HG03520 (cell line): ENCODE measurements at regions not wholly inside any gene's neighbourhood (a gene's known extent, or its start where the extent isn't known, plus 50 kb on each side); places are given as distances from the start of the nearest gene placed in this dataset.

ENCODE experiments used
- ATAC-seq: cut with Tn5 transposase; IDR thresholded peaks from one replicate; pipeline ENCODE4 v1.9.1; 2021; ENCODE audit warnings: mild to moderate bottlenecking, moderate library complexity; ENCODE audit not compliant: unreplicated experiment

DNA sequence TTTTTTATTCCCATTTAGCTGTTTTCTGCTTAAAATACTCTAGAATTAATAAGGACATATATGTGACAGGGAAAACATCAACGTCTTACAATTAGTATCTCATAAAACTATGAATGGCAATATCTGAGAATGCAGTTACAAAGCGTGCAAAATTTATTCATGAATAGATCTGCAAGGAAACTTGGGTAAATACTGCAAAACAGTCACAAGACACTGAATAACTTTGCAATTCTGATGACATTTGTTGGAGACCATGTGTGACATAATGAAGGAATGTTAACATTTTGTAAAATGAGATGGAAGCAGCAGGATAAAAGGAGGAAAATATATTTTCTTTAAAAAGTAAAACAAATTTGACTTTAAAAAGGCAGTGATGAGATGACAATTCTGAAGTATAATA is 480.9 kb upstream of the SEMA6A start:
- no peak for ATAC-seq

DNA sequence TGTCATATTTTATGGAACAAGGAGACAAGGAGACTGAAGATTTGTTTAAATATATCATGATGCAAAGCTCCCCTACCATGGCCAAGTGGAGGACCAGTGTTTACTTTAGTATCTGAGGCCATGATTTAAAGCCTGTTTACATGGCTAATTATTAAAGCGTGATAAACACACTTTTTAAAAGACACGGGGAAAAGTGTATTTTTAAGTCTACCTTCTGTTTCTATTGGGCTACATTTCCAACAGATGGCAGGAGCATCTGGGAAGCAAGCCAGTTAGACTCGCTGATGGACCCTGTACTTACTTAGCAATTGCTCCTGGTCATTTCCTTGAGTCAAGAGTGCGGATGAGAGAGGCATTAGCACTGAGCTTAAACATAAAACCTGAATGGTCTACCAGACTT is 480.3 kb upstream of the SEMA6A start:
- no peak for ATAC-seq

DNA sequence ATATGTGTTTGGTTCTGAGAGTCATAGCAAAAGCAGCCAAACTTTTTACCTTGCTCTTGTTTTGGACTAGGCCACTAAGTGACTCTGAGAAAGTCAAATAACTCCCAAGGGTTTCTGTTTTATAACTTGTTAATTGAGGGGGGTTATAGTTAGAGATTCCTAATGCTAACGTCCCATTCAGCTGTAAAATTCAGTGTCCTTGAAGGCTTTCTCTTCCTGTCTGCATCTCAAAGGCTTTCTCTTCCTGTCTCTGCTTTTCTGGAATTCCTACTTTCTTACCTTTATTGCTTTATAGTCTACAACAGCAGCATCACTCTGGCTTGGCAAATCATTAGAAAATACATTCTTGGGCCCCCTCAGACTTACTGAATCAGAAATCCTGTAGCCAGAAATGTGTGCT is 479.5 kb upstream of the SEMA6A start:
- no peak for ATAC-seq

DNA sequence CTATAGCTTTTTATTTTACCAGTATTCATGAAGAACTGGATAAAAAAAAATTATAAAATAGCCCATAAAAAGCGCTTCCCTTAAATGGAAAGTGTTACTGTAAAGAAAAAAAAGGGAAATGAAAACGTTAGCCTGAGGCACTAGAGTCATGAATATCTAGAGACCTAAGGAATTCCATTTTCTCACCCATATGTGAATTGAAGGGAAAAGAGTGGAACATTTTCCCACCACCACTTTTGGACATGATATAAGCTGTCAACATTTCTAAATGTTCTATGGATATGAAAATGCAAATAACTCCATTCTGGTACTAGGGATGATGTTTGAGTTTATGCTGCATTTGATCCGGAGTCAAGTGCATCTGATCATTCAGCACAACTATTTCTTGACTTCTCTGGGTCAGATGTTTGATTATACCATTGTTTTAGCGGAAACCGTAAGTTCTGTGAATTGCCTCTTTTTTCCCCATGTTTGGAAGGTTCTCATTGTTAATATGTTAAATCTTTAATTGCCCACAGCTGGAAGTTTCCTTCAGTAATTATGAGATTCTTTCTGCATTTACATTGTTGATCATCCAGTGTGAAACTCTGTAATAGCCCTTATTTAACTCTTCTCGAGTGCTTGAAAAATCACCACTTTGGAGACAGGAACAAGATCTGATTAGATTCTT is 467.4 kb upstream of the SEMA6A start:
- ATAC-seq, result no peak

DNA sequence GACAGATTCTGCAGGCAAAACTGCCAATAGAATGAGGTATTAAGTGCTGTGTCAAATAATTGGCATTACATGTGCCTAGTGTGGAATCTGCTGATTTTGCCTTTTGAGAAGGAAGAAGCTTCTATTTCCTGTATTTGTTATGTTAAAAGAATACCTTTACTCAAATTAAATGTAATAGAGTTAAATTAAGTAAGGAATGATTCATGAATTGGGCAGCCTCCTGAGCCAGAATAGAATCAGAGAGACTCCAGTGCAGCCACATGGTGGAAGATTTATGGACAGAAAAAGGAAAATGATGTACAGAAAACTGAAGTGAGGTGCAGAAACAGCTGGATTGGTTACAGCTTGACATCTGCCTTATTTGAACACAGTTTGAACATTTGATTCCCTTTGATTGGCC is 464.4 kb upstream of the SEMA6A start:
- no peak for ATAC-seq

DNA sequence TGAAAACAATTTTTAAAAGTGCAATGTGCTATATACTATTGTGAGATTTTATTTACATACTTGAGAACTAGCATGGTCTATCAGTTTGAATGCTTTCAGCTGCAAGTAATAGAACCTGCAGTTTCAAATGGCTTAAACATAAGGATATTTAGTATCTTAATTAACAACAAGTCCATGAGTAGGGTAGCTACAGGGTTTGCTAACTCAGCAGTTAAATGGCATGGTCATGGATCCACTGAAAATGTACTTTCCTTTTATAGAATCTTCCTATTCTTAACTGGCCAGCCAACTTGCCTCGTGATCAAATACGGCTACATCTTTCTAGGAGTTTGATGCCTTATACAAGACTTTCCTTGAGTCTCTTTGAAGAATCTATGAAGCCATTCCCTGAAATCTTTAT is 452.8 kb upstream of the SEMA6A start:
- no peak for ATAC-seq

DNA sequence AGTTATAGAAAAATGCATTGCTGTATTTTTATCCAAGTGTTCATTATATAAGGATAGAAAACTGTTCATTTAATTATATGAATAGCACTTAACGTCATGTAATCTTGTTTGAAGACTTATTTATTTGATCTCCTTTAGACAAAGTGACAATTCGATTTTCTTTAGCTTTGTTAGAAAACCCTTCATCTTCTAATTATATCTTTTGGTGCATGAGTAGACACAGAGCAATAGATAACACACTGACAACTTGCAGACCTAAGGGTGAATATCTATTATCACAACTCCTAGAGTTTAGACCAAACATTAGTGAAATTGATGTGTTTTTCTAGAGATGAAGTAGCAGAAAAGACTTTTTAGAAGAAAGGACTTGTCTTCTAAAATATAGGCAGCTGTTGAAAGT is 446.4 kb upstream of the SEMA6A start:
- ATAC-seq, result no peak

DNA sequence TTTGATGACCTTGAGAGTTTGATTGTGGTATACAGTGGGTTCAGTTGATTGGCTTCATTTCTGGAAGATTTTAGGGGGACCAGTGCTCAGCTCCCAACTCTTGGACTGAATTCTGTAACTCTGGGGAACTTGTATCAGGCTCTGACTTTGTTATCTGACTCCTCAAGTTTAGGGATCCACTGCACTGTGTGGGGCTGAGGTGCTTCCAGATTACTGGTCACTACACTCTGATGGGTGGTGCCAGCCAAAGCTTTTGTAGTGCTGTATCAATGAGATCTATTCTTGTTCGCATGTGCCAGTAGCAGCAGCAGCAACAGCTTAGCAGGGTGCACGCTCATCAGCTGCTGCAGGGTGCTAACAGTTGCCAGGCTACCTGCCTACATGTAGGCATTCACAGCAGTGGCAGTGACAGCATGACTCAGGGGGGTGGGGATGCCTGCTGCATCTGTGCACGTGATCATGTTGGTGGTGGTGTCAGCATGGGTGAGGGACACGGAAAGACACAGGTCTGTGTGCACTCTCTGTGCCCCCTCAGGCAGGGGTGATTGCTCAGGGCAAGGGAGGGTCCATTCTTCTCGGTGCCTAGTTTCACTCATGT is 438.8 kb upstream of the SEMA6A start:
- ATAC-seq, result no peak

DNA sequence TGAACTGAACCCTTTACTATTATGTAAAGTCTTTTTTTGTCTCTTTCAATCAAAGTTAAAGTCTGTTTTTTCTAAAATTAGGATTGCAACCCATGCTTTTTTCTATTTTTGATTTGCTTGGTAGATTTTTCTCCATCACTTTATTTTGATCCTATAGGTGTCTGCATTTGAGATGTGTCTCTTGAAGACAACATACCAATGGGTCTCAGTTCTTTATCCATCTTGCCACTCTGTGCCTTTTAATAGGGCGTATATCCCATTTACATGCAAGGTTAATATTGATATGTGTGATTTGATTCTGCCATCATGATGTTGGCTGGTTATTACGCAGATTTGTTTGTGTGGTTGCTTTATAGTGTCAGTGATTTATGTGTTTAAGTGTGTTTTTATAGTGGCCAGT is 436.0 kb upstream of the SEMA6A start:
- no peak for ATAC-seq

DNA sequence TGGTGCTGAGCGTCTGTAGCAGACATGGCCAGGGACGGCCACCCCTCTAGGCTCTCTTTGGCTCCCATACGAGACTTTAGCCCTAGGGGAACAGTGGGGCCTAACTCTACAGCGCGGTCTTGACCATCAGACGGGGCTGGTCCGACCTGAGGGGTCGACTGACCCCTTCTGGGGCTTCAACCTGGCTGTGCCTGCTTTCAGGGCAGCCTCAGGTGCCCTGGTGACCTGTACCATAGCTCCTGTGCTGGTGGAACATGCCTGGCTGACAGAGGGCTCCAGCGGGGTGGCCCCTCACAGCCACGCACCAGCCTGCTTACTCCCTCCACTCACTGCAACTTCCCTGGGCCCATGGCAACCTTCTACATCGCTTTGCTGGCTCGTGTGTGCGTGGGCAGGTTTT is 423.4 kb upstream of the SEMA6A start:
- ATAC-seq, result no peak

DNA sequence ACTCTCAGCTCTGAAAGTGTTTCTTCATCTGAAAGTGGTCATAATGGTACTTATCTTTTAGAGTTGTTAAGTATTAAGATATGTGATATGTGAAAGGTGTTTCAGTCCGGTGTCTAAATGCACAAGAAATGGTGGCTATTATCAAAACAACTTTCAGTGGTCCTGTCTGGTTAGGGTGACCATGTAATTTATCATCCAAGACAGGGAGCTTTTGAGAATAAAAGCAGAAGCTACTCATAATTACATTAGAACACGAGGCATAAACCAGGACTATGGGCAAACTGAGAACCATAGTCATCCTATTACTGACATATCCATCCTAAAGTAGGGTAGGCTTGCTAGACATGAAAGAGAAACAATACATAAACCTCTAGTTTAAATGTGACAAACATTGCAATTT is 418.1 kb upstream of the SEMA6A start:
- no peak for ATAC-seq

DNA sequence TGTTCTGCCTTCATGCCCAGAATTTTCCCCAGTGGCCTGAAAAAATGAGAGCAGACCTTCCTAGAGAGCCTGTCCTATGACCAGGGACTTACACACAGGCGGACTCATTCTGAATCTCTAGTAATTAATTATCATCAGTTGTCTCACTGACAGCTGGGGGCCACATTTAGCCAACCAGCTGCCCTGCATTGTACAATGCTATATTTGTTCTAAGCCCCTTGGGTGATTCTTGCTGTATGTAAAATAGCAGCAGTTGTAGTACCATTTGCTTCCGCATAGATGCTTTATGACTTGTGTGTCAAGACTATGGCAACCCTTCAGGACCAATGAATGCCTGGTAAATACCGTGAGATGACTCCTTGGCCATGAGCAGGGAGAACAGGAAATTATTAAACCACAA is 415.4 kb upstream of the SEMA6A start:
- no peak for ATAC-seq

DNA sequence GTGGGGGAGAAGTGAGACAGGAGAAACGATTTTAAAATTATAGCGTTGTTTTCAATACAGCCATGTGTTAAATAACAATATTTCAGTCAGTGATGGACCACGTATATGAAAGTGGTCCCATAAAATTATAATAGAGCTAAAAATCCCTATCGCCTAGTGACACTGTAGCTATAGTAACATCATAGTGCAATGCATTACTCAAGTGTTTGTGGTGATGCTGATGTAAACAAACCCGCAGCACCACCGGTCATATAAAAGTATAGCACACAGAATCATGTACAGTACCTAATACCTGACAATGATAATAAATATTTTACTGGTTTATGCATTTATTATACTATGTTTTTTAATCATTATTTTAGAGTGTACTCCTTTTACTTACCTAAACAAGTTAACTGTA is 407.4 kb upstream of the SEMA6A start:
- no peak for ATAC-seq

DNA sequence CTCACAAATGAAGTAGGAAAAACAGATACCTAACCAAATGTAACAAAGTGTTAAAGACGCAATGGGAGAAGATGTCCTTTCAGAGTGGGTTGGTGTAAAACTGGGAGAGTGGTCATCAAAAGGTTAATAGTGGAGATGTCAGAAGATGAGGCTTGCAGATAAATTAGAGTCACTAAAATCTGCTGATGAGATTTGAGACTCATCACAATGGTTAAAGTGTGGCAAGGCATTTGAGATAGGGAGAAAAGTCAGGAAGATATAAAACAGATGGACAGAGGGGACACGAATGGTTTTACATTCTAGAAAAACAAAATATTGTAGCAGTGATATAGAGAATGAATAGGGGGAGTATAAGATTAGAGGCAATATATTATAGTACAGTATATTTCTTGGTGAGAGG is 406.0 kb upstream of the SEMA6A start:
- ATAC-seq, result no peak

DNA sequence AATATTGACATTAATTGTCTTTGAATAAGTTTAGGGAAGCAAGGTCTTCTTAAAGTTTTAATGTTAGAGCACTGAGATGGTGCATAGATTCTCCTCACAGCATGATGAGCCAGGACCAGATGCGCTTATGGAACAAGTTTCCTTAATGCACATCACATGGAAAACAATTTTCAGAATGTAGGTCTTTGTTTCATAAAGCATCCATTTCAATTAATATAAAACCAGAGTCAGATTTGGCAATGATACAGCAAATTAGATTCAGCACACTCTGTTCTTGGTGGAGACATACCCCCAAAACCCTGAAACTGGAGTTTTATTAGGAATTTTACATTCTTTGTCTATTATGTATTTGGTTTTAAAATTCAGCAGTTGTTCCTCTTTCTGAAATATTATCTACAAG is 402.1 kb upstream of the SEMA6A start:
- no peak for ATAC-seq

DNA sequence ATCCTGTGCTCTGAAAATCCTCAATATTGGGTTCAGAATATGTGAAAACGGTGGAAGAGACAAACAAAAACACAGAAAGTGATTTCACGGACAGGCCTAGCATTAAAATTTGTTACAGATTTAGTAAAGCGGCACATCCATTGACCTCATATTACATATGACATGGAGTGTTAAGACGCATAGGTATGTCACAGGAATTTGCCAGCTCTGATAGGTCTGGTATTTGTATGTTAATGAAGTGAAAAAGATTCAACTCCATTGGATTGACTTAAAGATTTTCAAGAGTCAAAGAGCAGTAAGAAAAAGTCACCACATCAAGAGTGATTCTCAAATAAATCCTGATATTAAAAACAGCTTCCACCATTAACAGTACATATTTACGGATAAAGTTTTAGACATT is 396.5 kb upstream of the SEMA6A start:
- no peak for ATAC-seq

DNA sequence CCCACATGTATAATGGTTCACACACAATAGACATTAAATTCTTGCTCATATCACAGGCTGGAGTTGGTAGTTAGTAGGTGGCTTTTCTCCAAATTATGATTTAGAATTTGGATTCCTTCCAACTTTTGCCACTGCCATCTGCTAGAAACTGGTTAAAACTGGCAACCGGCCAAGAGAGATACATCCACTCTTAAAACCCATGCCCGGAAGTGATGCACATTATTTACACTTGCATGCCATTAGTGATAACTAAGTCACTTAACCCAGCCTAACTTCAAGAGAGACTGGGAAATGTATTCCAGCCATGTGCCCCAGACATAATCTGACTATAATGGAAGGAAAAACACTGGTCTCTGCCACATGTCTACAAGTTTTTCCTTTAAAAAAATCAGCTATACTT is 395.7 kb upstream of the SEMA6A start:
- ATAC-seq, result no peak

DNA sequence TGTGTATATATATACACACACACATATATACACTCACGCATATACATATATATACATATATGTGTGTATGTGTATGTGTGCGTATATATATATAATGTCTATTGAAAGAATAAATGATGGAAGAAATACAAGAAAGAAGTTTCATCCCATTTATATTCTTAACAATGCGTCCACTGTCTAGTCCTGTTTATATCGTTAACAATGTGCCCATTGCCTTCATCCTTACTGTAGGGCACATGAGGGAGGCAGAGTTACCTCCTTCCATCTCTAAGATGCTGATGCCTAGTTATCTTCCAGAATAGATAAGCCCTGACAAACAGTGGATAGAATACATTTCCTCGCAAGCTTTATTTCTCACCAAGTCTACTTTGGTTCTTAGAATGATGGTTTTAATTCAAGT is 389.8 kb upstream of the SEMA6A start:
- ATAC-seq, result no peak

DNA sequence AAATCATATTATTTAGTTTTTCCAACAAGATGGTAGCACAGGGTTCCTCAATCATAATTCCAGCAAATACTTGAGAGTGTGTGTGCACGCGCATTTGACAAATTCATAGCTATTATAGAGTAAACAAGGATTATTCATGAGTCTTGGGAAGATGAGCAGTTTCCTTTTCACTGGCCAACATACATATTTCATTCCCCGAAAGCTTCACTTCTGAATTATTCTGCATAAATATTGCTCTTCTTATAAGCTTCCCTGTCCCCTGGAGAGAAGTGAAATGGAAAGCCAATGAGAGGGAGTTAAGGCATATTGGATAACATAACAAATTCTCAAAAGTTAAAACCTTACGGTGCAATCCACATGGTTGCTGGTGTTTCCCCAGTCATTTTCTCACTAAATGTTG is 386.4 kb upstream of the SEMA6A start:
- ATAC-seq, result no peak

DNA sequence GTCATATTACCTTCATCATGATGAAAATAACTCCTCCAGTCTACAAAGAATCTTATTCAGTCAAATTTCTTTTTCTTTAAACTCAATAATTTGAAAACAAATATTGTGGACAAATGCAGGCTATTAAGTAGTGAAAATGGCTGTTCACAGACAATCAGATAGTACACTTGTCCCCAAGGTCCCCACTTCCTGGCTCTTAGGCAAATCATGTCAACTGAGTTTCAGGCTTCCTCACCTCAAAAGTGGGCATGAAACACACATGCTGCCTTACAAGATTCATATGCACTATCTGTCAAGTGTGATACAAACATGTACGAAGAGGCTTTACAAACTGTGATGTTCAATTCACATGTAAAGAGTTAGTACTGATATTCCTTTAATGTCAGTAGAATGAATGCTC is 385.2 kb upstream of the SEMA6A start:
- no peak for ATAC-seq

DNA sequence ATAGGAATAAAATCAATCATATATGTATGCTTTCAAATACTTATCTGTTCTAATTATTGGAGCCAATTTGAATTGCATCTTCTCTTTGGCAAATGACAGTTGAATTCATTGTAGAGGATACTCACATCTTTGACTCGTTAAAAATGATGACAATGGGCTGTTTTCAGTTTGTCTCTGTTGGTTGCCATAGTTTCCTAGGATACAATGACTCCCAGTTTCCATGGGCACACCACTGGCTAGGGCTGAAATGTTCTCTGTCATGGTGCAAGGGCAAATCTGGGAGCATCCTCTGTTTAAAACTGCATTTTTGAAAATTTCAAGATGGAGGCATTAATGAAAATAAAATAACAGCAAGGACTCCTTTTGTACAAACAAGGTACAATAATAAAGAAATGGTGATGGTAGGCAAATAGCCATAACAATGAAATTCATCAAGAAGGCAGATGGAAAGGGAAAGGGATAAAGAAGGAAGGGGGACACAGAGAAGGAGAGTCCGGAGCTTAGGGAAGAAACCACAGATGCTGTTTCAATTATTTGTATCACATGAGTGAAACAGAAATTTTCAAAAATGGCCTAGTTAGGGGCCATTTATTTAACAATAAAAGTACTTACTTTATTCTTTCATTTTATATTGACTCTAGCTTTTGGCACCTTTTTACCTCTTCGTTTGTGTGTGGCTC is 378.8 kb upstream of the SEMA6A start:
- no peak for ATAC-seq

DNA sequence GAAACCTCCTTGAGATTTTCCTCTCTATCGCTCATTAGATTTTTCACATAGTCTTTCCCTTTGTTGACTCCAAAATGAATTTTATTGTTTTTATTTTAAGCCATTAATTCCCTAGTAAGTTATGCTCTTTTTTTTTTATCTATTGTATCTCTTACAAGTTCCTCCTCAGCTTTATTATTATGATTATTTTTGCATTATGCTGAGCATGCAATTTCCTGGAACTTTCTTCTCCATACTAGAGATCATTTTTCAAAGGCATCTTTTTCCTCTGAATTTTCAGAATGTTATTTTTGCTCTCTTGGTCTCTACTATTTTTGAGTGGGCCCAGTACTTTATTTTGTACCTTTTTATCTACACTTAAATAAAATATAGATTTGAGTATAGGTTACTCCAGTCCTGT is 376.6 kb upstream of the SEMA6A start:
- ATAC-seq, result no peak
